COLO668 (cell line): ENCODE measurements at regions not wholly inside any gene's neighbourhood (a gene's known extent, or its start where the extent isn't known, plus 50 kb on each side); places are given as distances from the start of the nearest gene placed in this dataset.
A peak's percentile ranks its signal among the peaks of the same experiment; 100 is the strongest.

Experiments used
- DNase-seq: peaks from one replicate; lab custom pipeline; 2025; ENCODE audit not compliant: unreplicated experiment; lab: John Stamatoyannopoulos, UW

GRCh38 chr3:194536871-194537637, 50.3 kb upstream of the ATP13A3 start:
- peak; percentile 78 for DNase-seq
